SK-N-SH (cell line): ENCODE measurements at regions not wholly inside any gene's neighbourhood (a gene's known extent, or its start where the extent isn't known, plus 50 kb on each side); places are given as distances from the start of the nearest gene placed in this dataset.

ENCODE experiments used
- CTCF ChIA-PET: fragments of 300-600, 350-600 bp; formaldehyde crosslinking; extraction: SDS; loops from one replicate; lab custom pipeline; 2021; lab: Yijun Ruan, JAX
- POLR2A ChIA-PET: fragments of 350-600 bp; sonication (Branson Sonifier 250); formaldehyde crosslinking; extraction: SDS; loops from one replicate; lab custom pipeline; 2020; ENCODE audit warnings: antibody characterized with exemption, inconsistent platforms; lab: Yijun Ruan, JAX
- DNase-seq: peaks from one replicate; pipeline ENCODE4 v3.0.0; 2012
- H2AFZ ChIP-seq: fragments of 200-600 bp; sonication (generic); 2 replicates; pipeline ENCODE4 v1.8.1; 2016; ENCODE audit warnings: antibody characterized with exemption, mild to moderate bottlenecking, low read depth
- H3F3A ChIP-seq: fragments of 200-600 bp; sonication (generic); replicated peaks from 2 replicates; pipeline ENCODE3; 2016; ENCODE audit warnings: antibody characterized with exemption, mild to moderate bottlenecking; ENCODE audit not compliant: insufficient read depth
- H3K27ac ChIP-seq, 2 experiments: fragments of 200-500 bp in 1 of 2; fragments of 200-600 bp in 1 of 2; sonication (Bioruptor generic) in 1 of 2; sonication (generic), shearing (Covaris generic) in 1 of 2; 2 replicates each; pipeline versions ENCODE4 v1.5.1 to v1.6.1; 2014 to 2016; ENCODE audit warnings: low read depth in 2 of 2, inconsistent platforms in 1 of 2, low read length in 1 of 2, mild to moderate bottlenecking in 1 of 2, mixed read lengths in 1 of 2
- H3K27me3 ChIP-seq: fragments of 200-600 bp; sonication (generic), shearing (Covaris generic); 2 replicates; pipeline ENCODE4 v1.6.1; 2016; ENCODE audit warnings: mixed run types; ENCODE audit not compliant: insufficient read depth
- H3K36me3 ChIP-seq, 2 experiments: fragments of 200-500 bp in 1 of 2; fragments of 200-600 bp in 1 of 2; sonication (Bioruptor generic) in 1 of 2; sonication (generic) in 1 of 2; replicated peaks in 1 of 2; 2 replicates each; pipeline versions ENCODE3 to v1.5.1; 2014 to 2016; ENCODE audit warnings: low read length in 1 of 2, mild to moderate bottlenecking in 1 of 2; ENCODE audit not compliant: insufficient read depth in 2 of 2, control insufficient read depth in 1 of 2
- H3K4me1 ChIP-seq, 2 experiments: fragments of 200-500 bp in 1 of 2; fragments of 200-600 bp in 1 of 2; sonication (Bioruptor generic) in 1 of 2; sonication (generic), shearing (Covaris generic) in 1 of 2; 2 replicates each; pipeline versions ENCODE4 v1.5.1 to v1.6.1; 2014 to 2016; ENCODE audit warnings: low read depth in 1 of 2, low read length in 1 of 2, mixed run types in 1 of 2; ENCODE audit not compliant: insufficient read depth in 2 of 2, control insufficient read depth in 1 of 2
- H3K4me2 ChIP-seq: fragments of 200-600 bp; sonication (generic), shearing (Covaris generic); 2 replicates; pipeline ENCODE4 v1.6.1; 2017; ENCODE audit warnings: mixed run types
- H3K4me3 ChIP-seq, 2 experiments: fragments of 200-500 bp in 1 of 2; fragments of 200-600 bp in 1 of 2; sonication (Bioruptor generic) in 1 of 2; sonication (generic), shearing (Covaris generic) in 1 of 2; 2 replicates each; pipeline versions ENCODE4 v1.5.1 to v1.8.1; 2014 to 2016; ENCODE audit warnings: low read depth in 2 of 2, inconsistent platforms in 1 of 2, low read length in 1 of 2, mild to moderate bottlenecking in 1 of 2, mixed read lengths in 1 of 2, moderate library complexity in 1 of 2
- H3K79me2 ChIP-seq: fragments of 200-600 bp; sonication (generic); 2 replicates; pipeline ENCODE4 v1.8.1; 2017; ENCODE audit warnings: mild to moderate bottlenecking; ENCODE audit not compliant: insufficient read depth
- H3K9ac ChIP-seq: fragments of 200-600 bp; sonication (generic); 2 replicates; pipeline ENCODE4 v1.6.1; 2017; ENCODE audit warnings: mixed run types
- H3K9me2 ChIP-seq: fragments of 200-600 bp; sonication (generic); 2 replicates; pipeline ENCODE4 v1.6.1; 2017; ENCODE audit warnings: mixed run types
- H3K9me3 ChIP-seq: fragments of 200-600 bp; sonication (generic); 2 replicates; pipeline ENCODE4 v1.6.1; 2017; ENCODE audit warnings: mixed run types, mild to moderate bottlenecking, moderate library complexity
- H4K20me1 ChIP-seq: fragments of 200-600 bp; sonication (generic); 2 replicates; pipeline ENCODE4 v1.6.1; 2017; ENCODE audit warnings: mild to moderate bottlenecking, mixed run types; ENCODE audit not compliant: insufficient read depth
- CHD2 ChIP-seq: fragments of 150-350 bp; IDR thresholded peaks from 2 replicates; pipeline ENCODE4 v1.6.1; 2018; ENCODE audit warnings: low read length; ENCODE audit not compliant: partially characterized antibody
- ELF1 ChIP-seq: IDR thresholded peaks from 2 replicates; pipeline ENCODE4 v1.4.0; 2012
- EZH2phosphoT487 ChIP-seq: fragments of 200-600 bp; sonication (generic); IDR thresholded peaks from 2 replicates; pipeline ENCODE4 v1.6.1; 2017; ENCODE audit warnings: low read depth, mixed run types, mild to moderate bottlenecking, antibody characterized with exemption, moderate library complexity, borderline replicate concordance
- FOSL2 ChIP-seq: IDR thresholded peaks from 2 replicates; pipeline ENCODE4 v1.4.0; 2012; ENCODE audit warnings: low read depth, mild to moderate bottlenecking, moderate library complexity, borderline replicate concordance
- FOXJ3 ChIP-seq: sonication (generic); formaldehyde crosslinking; IDR thresholded peaks from 2 replicates; pipeline ENCODE4 v1.5.1; 2020; ENCODE audit warnings: mild to moderate bottlenecking, missing genetic modification reagents
- FOXM1 ChIP-seq: IDR thresholded peaks from 2 replicates; pipeline ENCODE4 v1.4.0; 2012; ENCODE audit warnings: low read depth, mild to moderate bottlenecking
- GABPA ChIP-seq: IDR thresholded peaks from 2 replicates; pipeline ENCODE4 v1.4.0; 2012; ENCODE audit warnings: low read depth, mild to moderate bottlenecking
- JUND ChIP-seq: IDR thresholded peaks from 2 replicates; pipeline ENCODE4 v1.4.0; 2012
- MEF2A ChIP-seq: IDR thresholded peaks from 2 replicates; pipeline ENCODE4 v1.4.0; 2012; ENCODE audit warnings: low read depth, borderline replicate concordance
- MXI1 ChIP-seq: IDR thresholded peaks from 2 replicates; pipeline ENCODE4 v1.6.1; 2012; ENCODE audit warnings: mild to moderate bottlenecking, low read depth, low read length, improper control_type of control experiment
- NFIC ChIP-seq: IDR thresholded peaks from 2 replicates; pipeline ENCODE4 v1.4.0; 2012; ENCODE audit warnings: borderline replicate concordance
- POLR2AphosphoS5 ChIP-seq: IDR thresholded peaks from 2 replicates; pipeline ENCODE4 v1.6.1; 2012; ENCODE audit warnings: low read depth, low read length
- RAD21 ChIP-seq: IDR thresholded peaks from 2 replicates; pipeline ENCODE4 v1.6.1; 2012; ENCODE audit warnings: mild to moderate bottlenecking, low read length
- RCOR1 ChIP-seq: fragments of 150-350 bp; IDR thresholded peaks from 2 replicates; pipeline ENCODE4 v1.6.1; 2017; ENCODE audit warnings: antibody characterized with exemption, low read length
- RFX5 ChIP-seq: IDR thresholded peaks from 2 replicates; pipeline ENCODE4 v1.6.1; 2012; ENCODE audit warnings: mild to moderate bottlenecking, improper control_type of control experiment, low read length
- RXRA ChIP-seq: IDR thresholded peaks from 2 replicates; pipeline ENCODE4 v1.4.0; 2012; ENCODE audit warnings: low read depth, mild to moderate bottlenecking, borderline replicate concordance
- SIN3A ChIP-seq: IDR thresholded peaks from 2 replicates; pipeline ENCODE4 v1.6.1; 2012; ENCODE audit warnings: low read depth, mild to moderate bottlenecking, low read length, moderate library complexity, borderline replicate concordance
- SMC3 ChIP-seq: IDR thresholded peaks from 2 replicates; pipeline ENCODE4 v1.6.1; 2012; ENCODE audit warnings: low read depth, low read length, improper control_type of control experiment
- TAF1 ChIP-seq: IDR thresholded peaks from 2 replicates; pipeline ENCODE4 v1.6.1; 2012; ENCODE audit warnings: low read depth, mild to moderate bottlenecking, low read length, moderate library complexity, borderline replicate concordance
- TCF12 ChIP-seq: IDR thresholded peaks from 2 replicates; pipeline ENCODE4 v1.4.0; 2012
- TEAD4 ChIP-seq: IDR thresholded peaks from 2 replicates; pipeline ENCODE4 v1.4.0; 2012; ENCODE audit warnings: mild to moderate bottlenecking, borderline replicate concordance; ENCODE audit not compliant: insufficient read depth
- YY1 ChIP-seq: IDR thresholded peaks from 2 replicates; pipeline ENCODE4 v1.4.0; 2012; ENCODE audit warnings: low read depth, mild to moderate bottlenecking
- WGBS: methylation state at CpG from one replicate; pipeline ENCODE4 v1.1.6; 2017; ENCODE audit warnings: low lambda C conversion rate; 5-methylcytosine and 5-hydroxymethylcytosine counted together
- TF ChIP-seq, protein P1 (sequence below): fragments of 150-350 bp; IDR thresholded peaks from 2 replicates; pipeline ENCODE4 v1.6.1; 2016; ENCODE audit warnings: mild to moderate bottlenecking, low read depth, low read length
- TF ChIP-seq, protein P2 (sequence below): IDR thresholded peaks from 2 replicates; pipeline ENCODE4 v1.4.0; 2012; ENCODE audit warnings: low read depth, borderline replicate concordance
- TF ChIP-seq, protein P3 (sequence below): IDR thresholded peaks from 2 replicates; pipeline ENCODE4 v1.4.0; 2012; ENCODE audit warnings: low read depth

DNA sequence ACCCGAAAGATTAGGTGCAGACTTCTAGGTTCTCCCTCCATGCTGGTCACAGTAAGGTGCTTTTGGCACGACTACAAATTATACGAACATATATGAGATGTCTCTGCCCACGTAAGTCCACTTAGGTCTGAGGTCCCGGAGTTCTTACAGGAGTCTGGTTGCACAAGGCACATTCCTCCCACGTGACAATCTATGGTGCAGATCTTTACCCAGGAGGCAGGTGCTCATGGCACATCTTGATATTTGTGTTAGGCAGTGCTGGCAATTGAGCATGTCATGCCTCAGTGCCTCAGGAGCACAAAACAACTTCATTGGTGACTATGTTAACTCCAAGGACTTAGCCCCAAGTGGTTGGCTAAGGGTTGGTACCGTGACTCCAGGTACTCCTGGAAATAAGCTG is 92.0 kb upstream of the AMN1 start:
- H3K79me2 ChIP-seq: no peaks in the 10 kb centered on the region
- no peaks in the 10 kb centered on the region for H3K9me3 ChIP-seq
- CTCF ChIA-PET: no interaction called here
- TF ChIP-seq TCF12 (no peak), RXRA (no peak), YY1 (no peak), CHD2 (no peak), MXI1 (no peak), FOXJ3 (no peak), JUND (no peak), TEAD4 (no peak), GABPA (no peak), ELF1 (no peak), MEF2A (no peak), FOXM1 (no peak), RCOR1 (no peak), RAD21 (no peak), SIN3A (no peak)
- TF ChIP-seq, protein P1, sequence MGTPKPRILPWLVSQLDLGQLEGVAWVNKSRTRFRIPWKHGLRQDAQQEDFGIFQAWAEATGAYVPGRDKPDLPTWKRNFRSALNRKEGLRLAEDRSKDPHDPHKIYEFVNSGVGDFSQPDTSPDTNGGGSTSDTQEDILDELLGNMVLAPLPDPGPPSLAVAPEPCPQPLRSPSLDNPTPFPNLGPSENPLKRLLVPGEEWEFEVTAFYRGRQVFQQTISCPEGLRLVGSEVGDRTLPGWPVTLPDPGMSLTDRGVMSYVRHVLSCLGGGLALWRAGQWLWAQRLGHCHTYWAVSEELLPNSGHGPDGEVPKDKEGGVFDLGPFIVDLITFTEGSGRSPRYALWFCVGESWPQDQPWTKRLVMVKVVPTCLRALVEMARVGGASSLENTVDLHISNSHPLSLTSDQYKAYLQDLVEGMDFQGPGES: no peak
- TF ChIP-seq, protein P2, sequence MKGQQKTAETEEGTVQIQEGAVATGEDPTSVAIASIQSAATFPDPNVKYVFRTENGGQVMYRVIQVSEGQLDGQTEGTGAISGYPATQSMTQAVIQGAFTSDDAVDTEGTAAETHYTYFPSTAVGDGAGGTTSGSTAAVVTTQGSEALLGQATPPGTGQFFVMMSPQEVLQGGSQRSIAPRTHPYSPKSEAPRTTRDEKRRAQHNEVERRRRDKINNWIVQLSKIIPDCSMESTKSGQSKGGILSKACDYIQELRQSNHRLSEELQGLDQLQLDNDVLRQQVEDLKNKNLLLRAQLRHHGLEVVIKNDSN: no peak
- TF ChIP-seq, protein P3, sequence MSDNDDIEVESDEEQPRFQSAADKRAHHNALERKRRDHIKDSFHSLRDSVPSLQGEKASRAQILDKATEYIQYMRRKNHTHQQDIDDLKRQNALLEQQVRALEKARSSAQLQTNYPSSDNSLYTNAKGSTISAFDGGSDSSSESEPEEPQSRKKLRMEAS: no peak
- no peak overlapping the region for H3K4me2 ChIP-seq
- H3K9me2 ChIP-seq: no peaks in the 10 kb centered on the region
- H3K27ac ChIP-seq: no peak overlapping the region
- no peaks in the 10 kb centered on the region for H3K36me3 ChIP-seq
- H3K27me3 ChIP-seq: no peaks in the 10 kb centered on the region
- 63% methylated on average over 7 of the region's 7 CpGs for WGBS
- H3K4me3 ChIP-seq: no peak overlapping the region
- POLR2A ChIA-PET: no interaction called here
- no peaks in the 10 kb centered on the region for H3K4me1 ChIP-seq
- no peak overlapping the region for H3K9ac ChIP-seq
- no peaks in the 10 kb centered on the region for H3F3A ChIP-seq
- H2AFZ ChIP-seq: no peak overlapping the region
- no peak for DNase-seq
- H4K20me1 ChIP-seq: no peaks in the 10 kb centered on the region

DNA sequence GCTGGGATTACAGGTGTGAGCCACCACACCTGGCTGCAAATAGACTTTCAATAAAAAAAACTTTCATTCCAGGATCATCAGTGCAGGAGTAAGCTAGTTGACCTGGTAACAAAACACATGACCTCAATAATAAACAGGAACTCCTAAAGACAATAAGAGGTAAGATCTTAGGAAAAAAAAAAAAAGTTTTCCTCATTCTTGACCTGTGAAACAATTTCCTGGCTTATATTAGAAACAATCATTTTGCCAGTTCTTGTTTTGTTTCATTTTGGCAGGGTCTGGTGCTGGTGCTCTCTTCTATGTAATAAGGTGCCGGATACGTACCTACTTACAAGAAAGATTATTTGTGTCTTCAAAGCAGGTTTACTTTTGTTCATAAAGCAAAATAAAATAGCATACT is 90.6 kb upstream of the AMN1 start:
- POLR2A ChIA-PET: no interaction called here
- TF ChIP-seq, protein P2: no peak
- TF ChIP-seq ELF1 (no peak), RCOR1 (no peak), MEF2A (no peak), FOSL2 (no peak), YY1 (no peak), JUND (no peak), TEAD4 (no peak), MXI1 (no peak), EZH2phosphoT487 (no peak), RFX5 (no peak), SMC3 (no peak), TCF12 (no peak), POLR2AphosphoS5 (no peak), NFIC (no peak), TAF1 (no peak), GABPA (no peak)
- Histone ChIP-seq H3K9me2 (no peaks in the 10 kb centered on the region), H4K20me1 (no peaks in the 10 kb centered on the region), H3K9ac (no peak overlapping the region), H2AFZ (no peak overlapping the region), H3K36me3 (no peaks in the 10 kb centered on the region), H3F3A (no peaks in the 10 kb centered on the region), H3K27me3 (no peaks in the 10 kb centered on the region), H3K4me3 (no peak overlapping the region), H3K9me3 (no peaks in the 10 kb centered on the region), H3K4me2 (no peak overlapping the region), H3K79me2 (no peaks in the 10 kb centered on the region), H3K4me1 (no peaks in the 10 kb centered on the region), H3K27ac (no peak overlapping the region)
- DNase-seq: no peak
- CTCF ChIA-PET: no interaction called here
- 91% methylated on average over 2 of the region's 2 CpGs for WGBS
